Stomach (tissue), 8 donors: ENCODE measurements at regions not wholly inside any gene's neighbourhood (a gene's known extent, or its start where the extent isn't known, plus 50 kb on each side); places are given as distances from the start of the nearest gene placed in this dataset.

Experiments used
- DNase-seq, 2 donors: peaks; one replicate each; pipeline versions ENCODE4 v3.0.0 to v3.0.0-alpha.2; 2013 to 2019
- H3K27ac ChIP-seq, 5 donors: fragments of 200-600 bp in 4 of 5; sonication (generic) in 4 of 5; one replicate each; pipeline ENCODE4 v1.5.1; 2013 to 2019; ENCODE audit warnings: mild to moderate bottlenecking in 1 of 5, moderate library complexity in 1 of 5
- H3K27me3 ChIP-seq, 3 donors: fragments of 200-600 bp; sonication (generic); one replicate each; pipeline ENCODE4 v1.5.1; 2017 to 2019; ENCODE audit warnings: mixed run types in 1 of 3
- H3K36me3 ChIP-seq, 4 donors: fragments of 200-600 bp; sonication (generic); 1 replicate in 3 of 4; 2 replicates in 1 of 4; pipeline ENCODE4 v1.5.1; 2016 to 2019
- H3K4me1 ChIP-seq, 4 donors: fragments of 200-600 bp; sonication (generic); one replicate each; pipeline ENCODE4 v1.5.1; 2016 to 2019
- H3K4me3 ChIP-seq, 4 donors: fragments of 200-600 bp; sonication (generic) in 3 of 4; one replicate each; pipeline ENCODE4 v1.5.1; 2016 to 2019; ENCODE audit warnings: mild to moderate bottlenecking in 1 of 4
- H3K9me3 ChIP-seq, 4 donors: fragments of 200-600 bp; sonication (generic); one replicate each; pipeline ENCODE4 v1.5.1; 2016 to 2019
- EP300 ChIP-seq: sonication (generic); formaldehyde crosslinking; IDR thresholded peaks from one replicate; pipeline ENCODE4 v1.6.1; 2017; ENCODE audit warnings: antibody characterized with exemption
- POLR2A ChIP-seq, 4 donors: fragments of 450-650 bp; IDR thresholded peaks; one replicate each; pipeline ENCODE4 v1.6.1; 2016; ENCODE audit warnings: antibody characterized with exemption in 4 of 4, control low read depth in 2 of 4, mild to moderate bottlenecking in 1 of 4, moderate library complexity in 1 of 4
- POLR2AphosphoS5 ChIP-seq, 3 donors: sonication (generic); formaldehyde crosslinking; IDR thresholded peaks; one replicate each; pipeline ENCODE4 v1.6.1; 2016; ENCODE audit warnings: antibody characterized with exemption in 3 of 3
- WGBS, 5 donors: extraction: QIAGEN DNeasy Blood & Tissue Kit in 3 of 5; methylation state at CpG; one replicate each; pipeline versions ENCODE4 v1.1.5 to v1.1.7; 2013 to 2018; 5-methylcytosine and 5-hydroxymethylcytosine counted together
- intact Hi-C: fragments of 100-400 bp; cut with DNase I; formaldehyde crosslinking; loops from one replicate; pipeline ENCODE4 v1.15.1; 2023; ENCODE audit warnings: low total_unique reads
- TF ChIP-seq, protein P1 (sequence below), 7 experiments: fragments of 450-650 bp in 4 of 7; fragments of 200-600 bp in 3 of 7; sonication (generic) in 3 of 7; IDR thresholded peaks; one replicate each; pipeline ENCODE4 v1.5.1; 2016 to 2019; ENCODE audit warnings: antibody characterized with exemption in 7 of 7, control low read depth in 2 of 7, mild to moderate bottlenecking in 1 of 7
- donor health status: healthy with polysubstance abuse.
- donor health status: Bipolar disorder and iron deficiency.
- donor health status: healthy.

DNA sequence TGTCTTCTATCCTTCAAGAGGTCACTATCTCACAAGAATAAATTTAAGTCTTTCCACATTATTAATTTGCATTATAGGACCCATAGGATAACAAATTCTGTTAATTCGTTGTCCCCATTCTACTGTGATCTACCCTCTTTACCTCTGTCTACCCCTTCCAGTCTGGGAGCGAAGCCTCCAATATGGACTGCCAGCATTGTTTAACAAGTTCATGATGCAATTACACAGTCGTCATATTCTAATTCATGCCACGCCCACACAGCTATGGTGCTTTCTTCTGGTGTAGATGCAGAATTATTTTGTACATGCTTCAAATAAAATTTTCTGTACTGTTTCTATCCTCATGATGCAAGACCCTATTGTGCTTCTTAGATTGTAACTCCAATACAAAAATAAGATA is 178.3 kb upstream of the PALMD start:
- H3K9me3 ChIP-seq: no peaks in the 10 kb centered on the region
- TF ChIP-seq, protein P1, sequence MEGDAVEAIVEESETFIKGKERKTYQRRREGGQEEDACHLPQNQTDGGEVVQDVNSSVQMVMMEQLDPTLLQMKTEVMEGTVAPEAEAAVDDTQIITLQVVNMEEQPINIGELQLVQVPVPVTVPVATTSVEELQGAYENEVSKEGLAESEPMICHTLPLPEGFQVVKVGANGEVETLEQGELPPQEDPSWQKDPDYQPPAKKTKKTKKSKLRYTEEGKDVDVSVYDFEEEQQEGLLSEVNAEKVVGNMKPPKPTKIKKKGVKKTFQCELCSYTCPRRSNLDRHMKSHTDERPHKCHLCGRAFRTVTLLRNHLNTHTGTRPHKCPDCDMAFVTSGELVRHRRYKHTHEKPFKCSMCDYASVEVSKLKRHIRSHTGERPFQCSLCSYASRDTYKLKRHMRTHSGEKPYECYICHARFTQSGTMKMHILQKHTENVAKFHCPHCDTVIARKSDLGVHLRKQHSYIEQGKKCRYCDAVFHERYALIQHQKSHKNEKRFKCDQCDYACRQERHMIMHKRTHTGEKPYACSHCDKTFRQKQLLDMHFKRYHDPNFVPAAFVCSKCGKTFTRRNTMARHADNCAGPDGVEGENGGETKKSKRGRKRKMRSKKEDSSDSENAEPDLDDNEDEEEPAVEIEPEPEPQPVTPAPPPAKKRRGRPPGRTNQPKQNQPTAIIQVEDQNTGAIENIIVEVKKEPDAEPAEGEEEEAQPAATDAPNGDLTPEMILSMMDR (IDR thresholded peaks at IDR 0.05): no peak
- TF ChIP-seq POLR2A (IDR thresholded peaks at IDR 0.05) (no peak), EP300 (no peak), POLR2AphosphoS5 (IDR thresholded peaks at IDR 0.05) (no peak)
- no peak overlapping the region for H3K4me3 ChIP-seq
- H3K4me1 ChIP-seq: no peaks in the 10 kb centered on the region
- no peak overlapping the region for H3K27ac ChIP-seq
- no peaks in the 10 kb centered on the region for H3K36me3 ChIP-seq
- no peaks in the 10 kb centered on the region for H3K27me3 ChIP-seq
- DNase-seq: no peak
- intact Hi-C loops: no loop called here
- WGBS, 5 donors: 81 to 95% (median 91%) methylated on average over 4 of the region's 4 CpGs

DNA sequence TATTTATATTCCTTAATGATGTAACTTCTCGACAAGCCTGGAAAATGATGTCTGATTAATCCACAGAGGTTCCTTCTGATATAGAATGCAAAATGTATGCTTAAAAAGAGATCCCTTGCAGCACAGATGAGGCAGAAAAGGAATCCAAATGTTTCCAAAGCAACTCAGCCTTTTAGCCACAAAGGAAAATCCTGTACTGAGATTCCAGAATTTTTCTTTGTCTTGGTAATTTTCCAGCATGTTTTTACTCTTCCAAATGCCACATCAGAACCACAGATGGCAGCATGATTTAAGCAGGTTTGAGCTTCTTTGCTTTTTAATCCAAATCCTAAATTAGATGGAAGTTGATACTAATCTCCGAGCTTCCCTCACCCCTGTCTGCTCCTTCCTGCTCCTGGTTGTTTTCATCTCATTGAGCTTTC is 176.4 kb upstream of the PALMD start:
- no peaks in the 10 kb centered on the region for H3K27me3 ChIP-seq
- TF ChIP-seq EP300: no peak
- TF ChIP-seq, protein P1 (IDR thresholded peaks at IDR 0.05): no peak
- TF ChIP-seq POLR2AphosphoS5 (IDR thresholded peaks at IDR 0.05): no peak
- no peak for TF ChIP-seq POLR2A (IDR thresholded peaks at IDR 0.05)
- H3K4me1 ChIP-seq: no peaks in the 10 kb centered on the region
- 65 to 78% (median 71%) methylated on average over 2 of the region's 2 CpGs for WGBS, 5 donors
- H3K4me3 ChIP-seq: no peak overlapping the region
- DNase-seq: no peak
- H3K36me3 ChIP-seq: no peaks in the 10 kb centered on the region
- no peaks in the 10 kb centered on the region for H3K9me3 ChIP-seq
- H3K27ac ChIP-seq: no peak overlapping the region
- intact Hi-C loops: no loop called here

DNA sequence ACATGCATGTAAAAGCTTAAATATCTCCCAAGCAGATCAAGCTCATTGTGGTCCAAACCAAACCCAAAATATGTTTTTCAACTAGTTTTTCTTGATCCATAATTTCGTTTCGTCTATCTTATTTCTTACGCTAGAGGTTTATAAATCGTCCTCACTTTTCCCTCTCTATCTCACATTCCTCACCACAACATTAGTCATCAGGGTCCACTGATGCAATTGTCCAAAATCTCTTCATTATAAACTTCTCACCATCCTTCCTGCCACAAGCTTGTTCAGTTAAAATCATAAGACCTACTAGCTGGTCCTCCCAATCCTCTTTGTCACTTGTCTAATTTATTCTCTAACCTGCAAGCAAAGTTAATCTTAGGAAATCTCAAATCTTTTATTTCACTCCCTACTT is 173.0 kb upstream of the PALMD start:
- 88 to 92% (median 90%) methylated on average over 4 of the region's 4 CpGs for WGBS, 5 donors
- DNase-seq: no peak
- Histone ChIP-seq H3K4me1 (no peaks in the 10 kb centered on the region), H3K36me3 (no peaks in the 10 kb centered on the region), H3K27me3 (no peaks in the 10 kb centered on the region), H3K27ac (no peak overlapping the region), H3K9me3 (no peaks in the 10 kb centered on the region), H3K4me3 (no peak overlapping the region)
- intact Hi-C loops: no loop called here
- TF ChIP-seq POLR2A (IDR thresholded peaks at IDR 0.05) (no peak), EP300 (no peak), POLR2AphosphoS5 (IDR thresholded peaks at IDR 0.05) (no peak)
- TF ChIP-seq, protein P1 (IDR thresholded peaks at IDR 0.05): no peak

DNA sequence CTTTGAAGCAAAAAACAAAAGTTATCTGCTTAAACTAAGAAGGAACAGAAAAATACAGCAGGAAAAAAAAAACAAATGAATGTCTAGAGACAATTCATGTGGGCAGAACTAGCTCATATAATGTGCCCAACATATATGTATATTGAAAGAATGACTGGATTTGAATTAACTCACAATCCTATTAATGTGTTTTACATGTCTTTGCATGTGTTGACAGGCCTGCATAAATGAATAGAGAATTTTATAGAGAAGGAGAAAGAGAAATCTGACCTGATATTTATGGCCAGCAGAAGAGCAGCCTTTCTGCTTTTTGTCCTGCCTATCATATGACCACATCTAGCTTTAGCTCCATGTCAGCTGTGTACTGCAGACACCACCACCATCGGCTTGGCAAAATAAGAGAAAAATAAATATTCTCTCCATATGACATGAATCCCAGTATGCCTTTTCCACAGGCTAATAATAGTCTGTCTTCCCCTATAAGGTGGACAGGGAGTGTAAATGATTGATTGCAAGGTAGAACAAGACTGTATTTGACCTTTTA is 171.5 kb upstream of the PALMD start:
- Histone ChIP-seq H3K27ac (no peak overlapping the region), H3K27me3 (no peaks in the 10 kb centered on the region), H3K4me1 (no peaks in the 10 kb centered on the region), H3K9me3 (no peaks in the 10 kb centered on the region), H3K36me3 (no peaks in the 10 kb centered on the region), H3K4me3 (no peak overlapping the region)
- no peak for DNase-seq
- TF ChIP-seq EP300: no peak
- TF ChIP-seq, protein P1 (IDR thresholded peaks at IDR 0.05): no peak
- TF ChIP-seq POLR2A (IDR thresholded peaks at IDR 0.05): no peak
- TF ChIP-seq POLR2AphosphoS5 (IDR thresholded peaks at IDR 0.05): no peak
- intact Hi-C loops: no loop called here
- WGBS, 5 donors: 56 to 70% (median 58%) methylated on average over 1 of the region's 1 CpG
